SH-SY5Y (cell line): ENCODE measurements at regions not wholly inside any gene's neighbourhood (a gene's known extent, or its start where the extent isn't known, plus 50 kb on each side); places are given as distances from the start of the nearest gene placed in this dataset.

Source experiments
- GATA2 ChIP-seq: IDR thresholded peaks from 2 replicates; pipeline ENCODE4 v1.6.1; 2011; ENCODE audit warnings: mild to moderate bottlenecking, low read depth, low read length
- GATA3 ChIP-seq: IDR thresholded peaks from 2 replicates; pipeline ENCODE4 v1.6.1; 2011; ENCODE audit warnings: low read depth, mild to moderate bottlenecking, low read length, moderate library complexity

- TF ChIP-seq GATA3, result no peak
- TF ChIP-seq GATA2, result no peak
Measured at GRCh38 chr11:45073685-45074141, 72.7 kb upstream of the PRDM11 start.

DNA sequence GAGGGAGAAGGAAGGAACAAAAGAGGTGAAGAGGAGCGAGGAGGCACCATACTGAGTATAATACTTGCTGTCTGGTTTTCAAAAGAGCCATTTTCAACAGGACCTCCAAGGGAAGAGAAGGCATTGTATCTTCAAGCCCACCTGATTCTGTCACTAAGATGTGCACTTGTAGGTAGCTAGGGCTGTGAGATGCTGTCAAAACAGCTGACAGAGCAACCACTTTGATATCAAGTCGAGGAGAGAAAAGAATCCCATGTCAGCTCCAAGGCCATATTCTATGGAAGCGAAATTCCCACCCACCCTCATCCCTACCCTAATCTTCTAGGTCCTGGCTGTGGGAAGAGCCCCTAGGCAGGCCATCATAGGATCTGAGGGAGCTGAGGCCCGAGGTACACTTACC lies 70.9 kb upstream of the PRDM11 start:
- TF ChIP-seq GATA2, result no peak
- TF ChIP-seq GATA3, result no peak

DNA sequence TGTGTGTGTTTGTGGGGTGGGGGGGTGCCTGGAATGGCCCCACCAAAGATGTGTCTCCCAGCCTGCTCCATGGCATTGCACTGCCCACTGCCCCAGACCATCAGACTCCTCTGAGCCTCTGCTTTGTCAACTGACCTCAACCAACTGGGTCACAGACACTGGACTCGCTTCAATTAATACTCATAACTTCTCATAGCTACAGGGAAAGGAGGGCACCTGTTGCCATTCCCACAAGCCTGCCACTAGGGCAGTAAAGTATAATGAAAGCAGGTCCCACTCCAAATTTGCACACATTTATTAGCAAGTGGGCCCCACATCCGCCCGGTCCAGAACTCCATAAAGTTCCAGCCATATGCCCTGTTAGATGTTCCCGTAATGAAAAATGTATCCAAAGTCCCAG lies 70.5 kb upstream of the PRDM11 start:
- no peak for TF ChIP-seq GATA2
- no peak for TF ChIP-seq GATA3

DNA sequence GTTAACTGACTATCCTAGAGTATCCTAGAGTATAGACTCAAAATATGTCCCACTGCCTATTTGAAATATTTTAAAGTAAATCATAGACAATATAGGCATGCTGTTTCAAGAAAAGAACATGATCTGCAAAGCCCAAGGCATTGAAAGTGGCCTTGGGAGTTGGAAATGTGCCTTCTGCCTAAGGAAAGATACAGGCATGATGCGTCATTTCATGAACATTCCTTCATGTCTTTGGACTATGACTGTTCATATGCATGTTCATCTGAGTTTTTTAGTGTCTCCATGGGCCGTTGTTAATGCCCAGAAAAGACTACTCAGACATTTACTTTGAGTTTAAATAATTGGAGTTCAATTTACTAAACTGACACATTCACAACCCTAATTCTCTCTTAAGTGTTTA lies 69.7 kb upstream of the PRDM11 start:
- TF ChIP-seq GATA2 (no peak), GATA3 (no peak)

DNA sequence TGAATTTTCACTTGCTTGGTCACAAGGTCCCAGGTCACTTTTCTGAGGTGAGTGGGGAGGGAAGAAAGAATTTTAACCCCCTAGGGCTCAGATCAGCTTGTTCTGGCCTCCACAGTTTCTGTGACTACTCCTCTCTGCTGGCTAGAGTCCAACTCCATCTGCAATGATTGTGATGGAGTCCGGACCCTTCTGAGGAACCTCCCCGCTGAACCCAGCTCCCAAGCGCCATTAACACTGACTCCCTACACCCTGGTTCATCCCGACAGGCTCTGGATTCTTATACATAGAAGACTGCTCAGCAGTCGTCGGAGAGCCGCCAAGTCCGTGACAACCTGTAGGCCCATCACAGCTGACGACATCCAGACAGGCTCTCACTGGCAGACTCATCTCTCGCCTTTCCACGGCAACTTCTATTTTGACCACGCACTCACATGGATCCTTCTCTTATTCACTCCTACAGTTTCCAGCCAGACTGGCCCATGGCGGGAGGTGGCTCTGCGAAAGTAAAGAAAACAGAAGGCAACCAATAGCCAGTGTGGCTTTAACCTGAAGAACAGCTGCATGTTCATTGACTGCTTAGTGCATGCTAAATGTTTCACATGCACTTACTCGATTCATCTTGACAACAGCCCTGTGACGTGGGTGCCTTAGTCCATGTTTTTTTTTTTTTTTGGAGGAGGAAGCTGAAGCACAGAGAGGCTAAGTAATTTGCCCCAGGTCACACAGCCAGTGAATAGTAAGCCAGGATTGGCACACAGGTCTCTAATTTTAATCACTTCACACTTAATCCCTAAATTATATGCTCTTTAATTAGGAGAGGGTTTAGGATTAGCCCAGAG lies 68.0 kb upstream of the PRDM11 start:
- TF ChIP-seq GATA3 (no peak), GATA2 (no peak)

- TF ChIP-seq GATA3 (no peak), GATA2 (no peak)
Measured at GRCh38 chr11:45079075-45079444, 67.4 kb upstream of the PRDM11 start.

DNA sequence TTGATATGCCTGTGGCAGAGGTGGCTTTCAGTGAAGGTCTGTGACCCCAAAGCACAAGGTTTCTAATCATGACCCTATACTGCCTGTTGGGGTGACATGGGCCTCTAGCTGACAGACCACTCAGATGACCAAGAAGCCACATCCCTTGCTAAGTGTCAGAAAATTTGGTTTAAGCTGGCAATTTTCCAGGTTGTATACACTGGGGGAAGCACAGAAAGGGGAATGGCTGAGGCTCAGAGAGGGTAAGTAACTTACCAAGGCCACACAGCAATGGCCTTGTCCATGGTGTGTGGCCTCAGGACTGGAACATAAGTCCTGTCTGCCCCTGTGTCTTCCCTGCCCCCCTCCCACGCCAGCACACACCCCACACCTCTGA lies 66.9 kb upstream of the PRDM11 start:
- TF ChIP-seq GATA3 (no peak), GATA2 (no peak)

DNA sequence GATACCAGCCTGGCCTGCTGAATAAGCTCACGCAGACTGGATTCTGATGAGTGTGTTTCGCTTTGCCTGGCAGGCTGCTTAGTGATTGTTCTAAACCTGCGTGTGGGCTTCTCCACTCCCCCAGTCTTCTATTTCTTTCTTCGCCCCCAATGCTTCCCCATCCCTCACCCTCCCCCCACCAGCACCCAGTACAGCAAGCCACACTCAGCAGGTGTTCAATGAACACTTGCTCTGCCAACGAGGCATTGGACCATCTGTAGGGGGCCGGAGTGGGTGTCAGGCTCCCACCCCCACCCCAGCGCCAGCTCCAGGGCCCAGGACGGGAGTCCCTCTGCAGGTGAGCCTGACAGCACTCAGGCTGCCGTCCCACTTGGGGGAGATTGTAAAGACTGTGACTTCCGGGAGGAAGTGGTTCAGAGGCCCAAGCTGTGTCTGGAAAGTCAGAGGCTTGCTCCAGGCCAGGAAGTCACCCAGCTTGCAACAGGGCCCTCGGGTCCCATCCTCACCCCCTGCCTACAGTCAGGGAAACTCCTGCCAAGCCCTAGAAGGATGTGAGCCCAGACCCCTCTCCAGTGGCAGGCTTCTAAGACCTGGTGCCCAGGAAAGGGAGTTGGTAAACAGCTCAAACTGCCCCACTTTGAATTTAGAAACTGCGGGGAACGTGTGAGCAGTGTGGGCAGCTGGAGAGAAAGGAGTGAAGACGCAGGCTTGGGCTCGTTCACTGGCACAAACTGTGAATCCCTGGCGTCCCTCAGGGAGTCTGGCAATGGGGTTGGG lies 66.3 kb upstream of the PRDM11 start:
- no peak for TF ChIP-seq GATA2

DNA sequence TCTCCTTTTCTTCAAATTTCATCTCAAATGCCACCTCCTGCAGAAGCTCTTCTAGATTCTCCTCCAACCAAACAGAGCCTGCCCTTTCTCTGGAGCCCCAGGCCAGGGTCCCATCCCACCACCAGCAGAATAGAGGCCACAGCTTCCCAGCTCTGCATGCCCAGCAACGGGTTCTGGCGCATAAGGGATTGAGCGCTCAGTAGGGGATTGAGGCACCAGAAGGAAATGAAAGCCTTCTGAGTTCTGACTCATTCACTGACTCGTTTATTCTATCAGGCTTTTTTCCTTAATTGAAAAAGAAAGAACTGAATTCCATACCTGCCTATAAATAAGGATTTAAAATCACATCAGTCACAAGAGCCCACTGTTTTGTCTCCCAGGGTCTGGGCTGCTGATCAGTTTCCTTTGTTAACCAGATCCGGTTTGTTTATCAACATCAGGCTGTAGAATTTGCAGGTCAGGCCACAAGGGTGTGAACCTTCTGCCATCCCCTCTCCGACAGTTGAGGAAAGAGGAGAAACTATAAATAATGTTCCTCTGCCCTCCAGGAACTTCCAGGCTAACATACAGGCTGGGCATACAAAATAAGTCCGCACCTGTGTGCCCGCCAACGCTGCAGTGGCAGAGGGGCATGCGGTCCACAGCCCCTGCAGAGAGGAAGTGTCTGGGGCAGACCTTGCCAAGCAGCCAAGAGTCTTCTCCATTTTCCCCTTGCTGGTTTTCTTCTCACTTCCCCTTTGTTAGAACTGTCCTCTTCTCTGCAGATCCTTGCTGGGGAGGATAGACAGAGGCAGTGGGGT lies 63.5 kb upstream of the PRDM11 start:
- TF ChIP-seq GATA3 (no peak), GATA2 (no peak)

GRCh38 chr11:45083544-45084087 lies 62.8 kb upstream of the PRDM11 start:
- TF ChIP-seq GATA3 (no peak), GATA2 (no peak)

GRCh38 chr11:45085646-45086501 lies 60.6 kb upstream of the PRDM11 start:
- TF ChIP-seq GATA3 (no peak), GATA2 (no peak)

GRCh38 chr11:45086526-45086925 lies 59.9 kb upstream of the PRDM11 start:
- TF ChIP-seq GATA2, result no peak
- no peak for TF ChIP-seq GATA3
